GM12875 (cell line): ENCODE measurements at regions not wholly inside any gene's neighbourhood (a gene's known extent, or its start where the extent isn't known, plus 50 kb on each side); places are given as distances from the start of the nearest gene placed in this dataset.

Experiments used
- H3K4me3 ChIP-seq: one replicate; pipeline ENCODE4 v1.5.1; 2011; ENCODE audit warnings: low read depth, low read length, control low read depth
- CTCF ChIP-seq: IDR thresholded peaks from 2 replicates; pipeline ENCODE4 v1.5.1; 2011; ENCODE audit warnings: low read depth, mild to moderate bottlenecking, control low read depth, inconsistent platforms, low read length, moderate library complexity, borderline replicate concordance; ENCODE audit not compliant: insufficient read depth

- no peak overlapping the region for H3K4me3 ChIP-seq
- TF ChIP-seq CTCF = no peak
These were observed 205.7 kb upstream of the IL15 start for GRCh38 chr4:141430686-141431085.

GRCh38 chr4:141432000-141432712, 204.2 kb upstream of the IL15 start:
- no peak for TF ChIP-seq CTCF
- no peak overlapping the region for H3K4me3 ChIP-seq

GRCh38 chr4:141435446-141436225, 200.7 kb upstream of the IL15 start:
- TF ChIP-seq CTCF = no peak
- no peak overlapping the region for H3K4me3 ChIP-seq

GRCh38 chr4:141439223-141439622, 197.2 kb upstream of the IL15 start:
- TF ChIP-seq CTCF = no peak
- H3K4me3 ChIP-seq = no peak overlapping the region

GRCh38 chr4:141447761-141448160, 188.6 kb upstream of the IL15 start:
- no peak for TF ChIP-seq CTCF

GRCh38 chr4:141448490-141448889, 187.9 kb upstream of the IL15 start:
- TF ChIP-seq CTCF = no peak
- H3K4me3 ChIP-seq = no peak overlapping the region

More at GRCh38 chr4:141447761-141448160, 188.6 kb upstream of the IL15 start:
- H3K4me3 ChIP-seq = no peak overlapping the region

GRCh38 chr4:141449927-141450326, 186.5 kb upstream of the IL15 start:
- no peak for TF ChIP-seq CTCF

More at GRCh38 chr4:141449927-141450326, 186.5 kb upstream of the IL15 start:
- no peak overlapping the region for H3K4me3 ChIP-seq
